Upper lobe of left lung (tissue), 6 donors: ENCODE measurements at regions not wholly inside any gene's neighbourhood (a gene's known extent, or its start where the extent isn't known, plus 50 kb on each side); places are given as distances from the start of the nearest gene placed in this dataset.
"Not testable (repeated sequence)": the region's sequence is repeated elsewhere in the genome, so short reads cannot be mapped to it uniquely, and the experiment has no call there.

Experiments
- ATAC-seq, 2 donors: fragments of 200-7000 bp; cut with Tn5 transposase; one replicate each; pipeline ENCODE4 v1.9.1; 2022; ENCODE audit warnings: mild to moderate bottlenecking in 2 of 2, moderate library complexity in 2 of 2; ENCODE audit not compliant: low FRiP score in 2 of 2
- DNase-seq, 2 donors: peaks; one replicate each; pipeline ENCODE4 v3.0.0-alpha.2; 2019 to 2020
- H3K27ac ChIP-seq, 4 donors: fragments of 200-600 bp; sonication (generic); one replicate each; pipeline ENCODE4 v1.5.1; 2016 to 2019
- H3K27me3 ChIP-seq, 4 donors: fragments of 200-600 bp; sonication (generic); one replicate each; pipeline ENCODE4 v1.5.1; 2017 to 2019
- H3K36me3 ChIP-seq, 4 donors: fragments of 200-600 bp; sonication (generic); one replicate each; pipeline ENCODE4 v1.5.1; 2016 to 2019
- H3K4me1 ChIP-seq, 4 donors: fragments of 200-600 bp; sonication (generic); one replicate each; pipeline ENCODE4 v1.5.1; 2018 to 2019
- H3K4me3 ChIP-seq, 4 donors: fragments of 200-600 bp; sonication (generic); one replicate each; pipeline ENCODE4 v1.5.1; 2017 to 2019; ENCODE audit warnings: mild to moderate bottlenecking in 2 of 4, moderate library complexity in 1 of 4
- H3K9me3 ChIP-seq, 4 donors: fragments of 200-600 bp; sonication (generic); one replicate each; pipeline ENCODE4 v1.5.1; 2018 to 2019
- EP300 ChIP-seq, 4 donors: sonication (generic); formaldehyde crosslinking; IDR thresholded peaks; one replicate each; pipeline ENCODE4 v1.5.1; 2017; ENCODE audit warnings: antibody characterized with exemption in 4 of 4, control low read depth in 2 of 4
- POLR2A ChIP-seq, 4 donors: fragments of 450-650 bp; IDR thresholded peaks; one replicate each; pipeline ENCODE4 v1.5.1; 2016 to 2017; ENCODE audit warnings: antibody characterized with exemption in 4 of 4, mild to moderate bottlenecking in 2 of 4
- POLR2AphosphoS5 ChIP-seq, 2 donors: sonication (generic); formaldehyde crosslinking; IDR thresholded peaks; one replicate each; pipeline ENCODE4 v1.5.1; 2017; ENCODE audit warnings: antibody characterized with exemption in 2 of 2
- WGBS, 2 donors: methylation state at CpG; one replicate each; pipeline ENCODE4 v1.1.5; 2017 to 2018; 5-methylcytosine and 5-hydroxymethylcytosine counted together
- TF ChIP-seq, protein P1 (sequence below), 6 experiments: fragments of 450-650 bp in 4 of 6; fragments of 200-600 bp in 2 of 6; sonication (generic) in 2 of 6; IDR thresholded peaks; one replicate each; pipeline ENCODE4 v1.5.1; 2016 to 2019; ENCODE audit warnings: antibody characterized with exemption in 6 of 6
- donor health status: DM: no; HTN: no; CAD: no; lungs with moderate emphysema.
- donor health status: DM: no; HTN: yes; CAD: no; lungs with severe emphysema.

DNA sequence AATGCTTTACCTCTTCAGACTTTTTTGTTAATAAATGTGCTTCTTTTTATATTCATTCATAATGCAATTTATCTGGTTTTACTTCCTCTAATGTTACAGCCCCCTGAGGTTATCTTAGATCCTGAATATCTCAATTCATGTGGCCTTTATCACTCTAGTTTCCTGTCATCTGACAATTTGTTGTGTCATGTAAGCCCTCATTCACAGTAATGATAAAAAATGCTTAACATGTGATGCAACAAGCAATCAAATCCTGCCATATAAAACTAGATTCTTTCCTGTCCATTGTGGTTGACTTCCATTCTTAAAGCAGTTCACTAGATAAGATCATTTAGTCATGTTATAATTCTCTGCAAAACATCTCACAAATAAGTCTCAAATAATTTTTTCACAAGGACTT lies 991.2 kb upstream of the ACO1 start:
- TF ChIP-seq, protein P1, sequence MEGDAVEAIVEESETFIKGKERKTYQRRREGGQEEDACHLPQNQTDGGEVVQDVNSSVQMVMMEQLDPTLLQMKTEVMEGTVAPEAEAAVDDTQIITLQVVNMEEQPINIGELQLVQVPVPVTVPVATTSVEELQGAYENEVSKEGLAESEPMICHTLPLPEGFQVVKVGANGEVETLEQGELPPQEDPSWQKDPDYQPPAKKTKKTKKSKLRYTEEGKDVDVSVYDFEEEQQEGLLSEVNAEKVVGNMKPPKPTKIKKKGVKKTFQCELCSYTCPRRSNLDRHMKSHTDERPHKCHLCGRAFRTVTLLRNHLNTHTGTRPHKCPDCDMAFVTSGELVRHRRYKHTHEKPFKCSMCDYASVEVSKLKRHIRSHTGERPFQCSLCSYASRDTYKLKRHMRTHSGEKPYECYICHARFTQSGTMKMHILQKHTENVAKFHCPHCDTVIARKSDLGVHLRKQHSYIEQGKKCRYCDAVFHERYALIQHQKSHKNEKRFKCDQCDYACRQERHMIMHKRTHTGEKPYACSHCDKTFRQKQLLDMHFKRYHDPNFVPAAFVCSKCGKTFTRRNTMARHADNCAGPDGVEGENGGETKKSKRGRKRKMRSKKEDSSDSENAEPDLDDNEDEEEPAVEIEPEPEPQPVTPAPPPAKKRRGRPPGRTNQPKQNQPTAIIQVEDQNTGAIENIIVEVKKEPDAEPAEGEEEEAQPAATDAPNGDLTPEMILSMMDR (IDR thresholded peaks at IDR 0.05): no peak
- TF ChIP-seq POLR2A (IDR thresholded peaks at IDR 0.05): no peak
- no peak for TF ChIP-seq POLR2AphosphoS5 (IDR thresholded peaks at IDR 0.05)
- TF ChIP-seq EP300 (IDR thresholded peaks at IDR 0.05): no peak
- no peaks in the 10 kb centered on the region for H3K27me3 ChIP-seq
- no peak for DNase-seq
- no peaks in the 10 kb centered on the region for H3K9me3 ChIP-seq
- no peaks in the 10 kb centered on the region for H3K36me3 ChIP-seq
- no peak overlapping the region for H3K27ac ChIP-seq
- ATAC-seq: no peak
- H3K4me1 ChIP-seq: peaks cover 5 to 10% (median 8%) of the 10 kb centered on the region in 4 donors
- H3K4me3 ChIP-seq: no peak overlapping the region

DNA sequence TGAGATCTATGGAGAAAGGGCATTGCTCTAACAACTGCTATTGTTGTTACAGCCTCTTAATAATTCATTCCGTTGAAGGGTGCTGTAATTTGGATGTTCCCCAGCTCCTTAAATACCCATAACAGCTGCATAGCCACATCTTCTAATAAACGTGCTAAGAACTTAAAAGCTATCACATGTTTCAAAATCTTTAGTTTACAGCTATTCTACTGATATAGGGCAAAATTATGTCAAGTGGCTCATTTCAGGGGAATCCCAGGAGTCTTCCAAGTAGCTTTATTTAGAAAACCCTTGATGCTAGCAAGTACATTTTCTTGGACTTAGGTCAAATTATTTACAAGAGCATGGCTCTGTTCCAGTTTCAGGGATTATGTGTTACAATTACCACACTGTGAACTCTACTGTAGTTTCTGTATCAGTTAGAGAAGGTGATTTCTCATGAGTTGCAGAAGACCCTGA lies 990.4 kb upstream of the ACO1 start:
- Histone ChIP-seq H3K36me3 (no peaks in the 10 kb centered on the region), H3K4me3 (no peak overlapping the region), H3K27me3 (no peaks in the 10 kb centered on the region), H3K4me1 (peaks cover 5 to 10% (median 8%) of the 10 kb centered on the region in 4 donors), H3K27ac (no peak overlapping the region), H3K9me3 (no peaks in the 10 kb centered on the region)
- ATAC-seq (no peak), DNase-seq (no peak)
- 17 to 33% methylated on average over 2 of the region's 2 CpGs for WGBS, 2 donors
- no peak for TF ChIP-seq EP300 (IDR thresholded peaks at IDR 0.05)
- TF ChIP-seq, protein P1 (IDR thresholded peaks at IDR 0.05): no peak
- TF ChIP-seq POLR2AphosphoS5 (IDR thresholded peaks at IDR 0.05): no peak
- TF ChIP-seq POLR2A (IDR thresholded peaks at IDR 0.05): no peak

DNA sequence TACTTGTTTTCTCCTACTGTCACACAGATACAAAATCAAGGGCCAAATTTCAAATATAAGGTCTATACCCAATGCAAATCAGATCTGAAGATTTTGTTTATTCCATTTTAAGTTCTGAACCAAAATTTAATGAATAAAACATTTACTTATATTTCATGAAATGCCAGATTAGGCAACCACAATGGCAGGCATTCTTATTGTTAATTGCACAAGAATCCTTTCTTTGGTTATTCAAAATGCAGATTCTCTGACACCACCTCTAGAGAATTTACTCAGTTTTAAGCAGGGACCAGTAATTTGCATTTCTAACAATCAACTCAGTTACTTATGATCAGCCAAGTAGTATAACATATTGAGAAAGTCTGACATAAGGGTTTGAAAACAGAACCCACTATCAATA lies 972.4 kb upstream of the ACO1 start:
- Histone ChIP-seq H3K36me3 (no peaks in the 10 kb centered on the region), H3K27me3 (no peaks in the 10 kb centered on the region), H3K4me1 (no peaks in the 10 kb centered on the region), H3K9me3 (no peaks in the 10 kb centered on the region), H3K27ac (no peak overlapping the region), H3K4me3 (no peak overlapping the region)
- DNase-seq (no peak), ATAC-seq (no peak)
- TF ChIP-seq EP300 (IDR thresholded peaks at IDR 0.05): no peak
- no peak for TF ChIP-seq POLR2AphosphoS5 (IDR thresholded peaks at IDR 0.05)
- TF ChIP-seq, protein P1 (IDR thresholded peaks at IDR 0.05): no peak
- TF ChIP-seq POLR2A (IDR thresholded peaks at IDR 0.05): no peak

DNA sequence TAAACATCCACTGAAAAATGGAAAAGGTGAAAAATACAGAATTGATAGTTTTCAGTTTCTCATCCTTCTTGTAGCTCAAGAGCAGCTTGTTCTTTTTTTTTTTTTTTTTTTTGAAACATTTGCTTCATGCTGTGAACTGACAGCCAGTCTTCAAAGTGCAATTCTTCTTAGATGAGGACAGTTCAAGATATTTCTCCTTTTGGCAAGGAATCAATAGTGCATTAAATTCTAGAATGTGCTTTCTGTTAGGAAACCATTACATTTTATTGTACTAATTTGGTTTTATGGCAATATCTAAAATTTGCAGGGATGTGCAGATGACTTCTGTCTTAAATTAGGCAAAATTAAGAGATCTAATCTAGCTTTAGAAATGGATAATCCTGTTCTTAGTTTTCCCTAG lies 969.3 kb upstream of the ACO1 start:
- ATAC-seq (no peak), DNase-seq (no peak)
- no peaks in the 10 kb centered on the region for H3K9me3 ChIP-seq
- H3K4me3 ChIP-seq: no peak overlapping the region
- H3K36me3 ChIP-seq: no peaks in the 10 kb centered on the region
- TF ChIP-seq POLR2A (IDR thresholded peaks at IDR 0.05) (no peak), EP300 (IDR thresholded peaks at IDR 0.05) (no peak), POLR2AphosphoS5 (IDR thresholded peaks at IDR 0.05) (no peak)
- TF ChIP-seq, protein P1 (IDR thresholded peaks at IDR 0.05): no peak
- H3K27ac ChIP-seq: no peak overlapping the region
- no peaks in the 10 kb centered on the region for H3K4me1 ChIP-seq
- no peaks in the 10 kb centered on the region for H3K27me3 ChIP-seq

DNA sequence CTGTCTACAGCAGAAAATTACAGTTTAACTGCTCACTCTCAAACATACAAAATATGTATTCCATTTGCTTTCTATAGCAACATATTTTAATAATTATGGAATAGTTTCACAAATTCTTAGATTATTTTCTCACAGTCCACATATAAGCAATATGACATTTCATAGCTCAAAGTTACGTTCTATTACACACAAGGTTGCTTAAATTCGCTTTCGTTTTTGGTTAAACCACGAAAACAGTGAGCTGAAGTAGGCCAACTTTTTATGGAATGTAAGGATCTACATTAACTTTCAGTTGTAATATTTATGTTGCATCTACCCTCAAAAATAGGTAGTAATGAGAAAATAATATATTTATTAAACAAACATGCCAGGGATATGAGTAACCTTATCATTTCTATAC lies 966.0 kb upstream of the ACO1 start:
- no peaks in the 10 kb centered on the region for H3K9me3 ChIP-seq
- TF ChIP-seq POLR2AphosphoS5 (IDR thresholded peaks at IDR 0.05): no peak
- TF ChIP-seq, protein P1 (IDR thresholded peaks at IDR 0.05): no peak
- no peak for TF ChIP-seq POLR2A (IDR thresholded peaks at IDR 0.05)
- no peak for TF ChIP-seq EP300 (IDR thresholded peaks at IDR 0.05)
- no peak overlapping the region for H3K4me3 ChIP-seq
- no peaks in the 10 kb centered on the region for H3K4me1 ChIP-seq
- no peak overlapping the region for H3K27ac ChIP-seq
- H3K36me3 ChIP-seq: no peaks in the 10 kb centered on the region
- WGBS, 2 donors: 93 to 95% methylated on average over 4 of the region's 4 CpGs
- ATAC-seq (no peak), DNase-seq (no peak)
- no peaks in the 10 kb centered on the region for H3K27me3 ChIP-seq

DNA sequence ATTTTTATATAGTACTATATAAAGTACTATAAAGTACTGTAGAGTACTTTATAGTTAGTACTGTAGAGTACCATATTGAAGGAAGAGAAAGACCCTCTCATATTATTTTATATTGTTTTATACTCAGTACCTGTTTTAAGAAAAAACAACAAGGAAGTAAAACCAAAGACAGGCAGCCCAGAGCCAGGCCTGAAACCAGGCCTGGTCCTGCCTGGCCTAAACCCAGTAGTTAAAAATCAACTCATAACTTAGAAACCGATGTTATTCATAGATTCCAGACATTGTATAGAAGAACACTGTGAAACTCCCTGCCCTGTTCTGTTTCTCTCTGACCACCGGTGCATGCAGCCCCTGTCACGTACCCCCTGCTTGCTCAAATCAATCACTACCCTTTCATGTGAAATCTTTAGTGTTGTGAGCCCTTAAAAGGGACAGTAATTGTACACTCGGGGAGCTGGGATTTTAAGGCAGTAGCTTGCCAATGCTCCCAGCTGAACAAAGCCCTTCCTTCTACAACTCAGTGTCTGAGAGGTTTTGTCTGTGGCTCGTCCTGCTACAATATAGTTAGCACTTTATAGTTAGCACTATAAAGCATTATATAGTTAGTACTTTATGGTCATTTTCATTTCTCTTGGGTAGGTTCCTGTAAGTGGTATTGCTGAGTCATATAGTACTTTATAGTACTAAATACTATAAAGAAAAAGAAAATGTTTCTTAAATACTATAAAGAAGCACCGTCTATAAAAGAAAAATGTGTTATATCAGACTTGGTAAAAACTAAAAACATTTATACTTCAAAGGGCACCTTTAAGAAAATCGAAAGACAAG lies 940.6 kb upstream of the ACO1 start:
- WGBS, 2 donors: 78 to 80% methylated on average over 7 of the region's 7 CpGs
- ATAC-seq: not testable (repeated sequence)

More for the DNA sequence above, 940.6 kb upstream of the ACO1 start:
- H3K36me3 ChIP-seq, H3K4me3 ChIP-seq, H3K9me3 ChIP-seq, H3K4me1 ChIP-seq, DNase-seq, H3K27ac ChIP-seq, H3K27me3 ChIP-seq: not testable (repeated sequence)
